CMK (cell line): ENCODE measurements at regions not wholly inside any gene's neighbourhood (a gene's known extent, or its start where the extent isn't known, plus 50 kb on each side); places are given as distances from the start of the nearest gene placed in this dataset.
A peak's percentile ranks its signal among the peaks of the same experiment; 100 is the strongest.

Experiments
- DNase-seq: peaks from one replicate; pipeline ENCODE4 v3.0.0-alpha.2; 2010; ENCODE audit warnings: low read depth

GRCh38 chr2:128752691-128753263 is 434.1 kb upstream of the HS6ST1 start:
- DNase-seq: no peak

- no peak for DNase-seq
Observed at GRCh38 chr2:128753321-128753720, 434.7 kb upstream of the HS6ST1 start.

- DNase-seq: no peak
Observed at GRCh38 chr2:128753800-128754199, 435.1 kb upstream of the HS6ST1 start.

GRCh38 chr2:128754246-128754724 is 435.6 kb upstream of the HS6ST1 start:
- DNase-seq: peak; percentile 71

- DNase-seq: no peak
Observed at GRCh38 chr2:128755695-128756364, 437.2 kb upstream of the HS6ST1 start.

- no peak for DNase-seq
Observed at GRCh38 chr2:128756365-128756717, 437.7 kb upstream of the HS6ST1 start.

- DNase-seq: no peak
Observed at GRCh38 chr2:128765811-128766210, 447.1 kb upstream of the HS6ST1 start.

- DNase-seq: no peak
Observed at GRCh38 chr2:128768041-128768440, 449.4 kb upstream of the HS6ST1 start.

- no peak for DNase-seq
Observed at GRCh38 chr2:128769457-128770142, 450.9 kb upstream of the HS6ST1 start.

GRCh38 chr2:128770143-128771085 is 451.7 kb upstream of the HS6ST1 start:
- DNase-seq: no peak

- DNase-seq: no peak
Observed at GRCh38 chr2:128771401-128771800, 452.7 kb upstream of the HS6ST1 start.

GRCh38 chr2:128772671-128773070 is 454.0 kb upstream of the HS6ST1 start:
- DNase-seq: no peak

GRCh38 chr2:128773641-128774319 is 455.1 kb upstream of the HS6ST1 start:
- no peak for DNase-seq

GRCh38 chr2:128774320-128775216 is 455.9 kb upstream of the HS6ST1 start:
- DNase-seq: no peak

GRCh38 chr2:128775217-128775913 is 456.7 kb upstream of the HS6ST1 start:
- DNase-seq: no peak

- no peak for DNase-seq
Observed at GRCh38 chr2:128775914-128776285, 457.2 kb upstream of the HS6ST1 start.

GRCh38 chr2:128776461-128777195 is 458.0 kb upstream of the HS6ST1 start:
- DNase-seq: no peak

- DNase-seq: no peak
Observed at GRCh38 chr2:128777196-128778035, 458.7 kb upstream of the HS6ST1 start.
